PC-9 (cell line): ENCODE measurements at regions not wholly inside any gene's neighbourhood (a gene's known extent, or its start where the extent isn't known, plus 50 kb on each side); places are given as distances from the start of the nearest gene placed in this dataset.

Experiments used
- BruUV-seq: library from RNA; stranded (reverse); fragments of 400-500 nt; replicated peaks from 2 replicates; lab custom pipeline; 2021; lab: Mats Ljungman, UMichigan
- CTCF ChIA-PET: fragments of 300-600 bp; sonication (Branson Sonifier 250); formaldehyde crosslinking; loops from one replicate; lab custom pipeline; 2022; ENCODE audit warnings: antibody characterized with exemption; lab: Charles Lee
- POLR2A ChIA-PET: fragments of 300-600 bp; sonication (Branson Sonifier 250); formaldehyde crosslinking; loops from one replicate; lab custom pipeline; 2022; ENCODE audit warnings: antibody characterized with exemption; ENCODE audit not compliant: unreplicated experiment; lab: Charles Lee
- DNase-seq, 2 experiments: peaks; one replicate each; pipeline versions ENCODE4 v3.0.0 to v3.0.0-alpha.2; 2015 to 2022; ENCODE audit warnings: mixed read lengths in 1 of 2
- H2AFZ ChIP-seq: fragments of 200-600 bp; sonication (generic); 2 replicates; pipeline ENCODE4 v1.8.1; 2017; ENCODE audit warnings: antibody characterized with exemption
- H3F3A ChIP-seq: fragments of 200-600 bp; sonication (generic); 2 replicates; pipeline ENCODE4 v1.8.1; 2017; ENCODE audit warnings: antibody characterized with exemption, mild to moderate bottlenecking, low read depth; ENCODE audit not compliant: insufficient read depth
- H3K27ac ChIP-seq: fragments of 200-600 bp; sonication (generic); 2 replicates; pipeline ENCODE4 v1.6.1; 2016; ENCODE audit warnings: mixed run types
- H3K27me3 ChIP-seq: fragments of 200-600 bp; sonication (generic); 2 replicates; pipeline ENCODE4 v1.6.1; 2016; ENCODE audit warnings: low read depth, mixed run types; ENCODE audit not compliant: insufficient read depth
- H3K36me3 ChIP-seq: fragments of 200-600 bp; sonication (generic); 2 replicates; pipeline ENCODE4 v1.6.1; 2016; ENCODE audit warnings: low read depth, mixed run types
- H3K4me1 ChIP-seq: fragments of 200-600 bp; sonication (generic); replicated peaks from 2 replicates; pipeline ENCODE4 v1.6.1; 2016; ENCODE audit warnings: mixed run types; ENCODE audit not compliant: insufficient read depth
- H3K4me2 ChIP-seq: fragments of 200-600 bp; sonication (generic); 2 replicates; pipeline ENCODE4 v1.6.1; 2017; ENCODE audit warnings: mixed run types
- H3K4me3 ChIP-seq: fragments of 200-600 bp; sonication (generic); 2 replicates; pipeline ENCODE4 v1.6.1; 2016; ENCODE audit warnings: mixed run types
- H3K79me2 ChIP-seq: fragments of 200-600 bp; sonication (generic); 2 replicates; pipeline ENCODE4 v1.6.1; 2017; ENCODE audit warnings: low read depth, mixed run types
- H3K9me2 ChIP-seq: fragments of 200-600 bp; sonication (generic); 2 replicates; pipeline ENCODE4 v1.8.1; 2017; ENCODE audit warnings: mild to moderate bottlenecking; ENCODE audit not compliant: insufficient read depth
- H3K9me3 ChIP-seq: fragments of 200-600 bp; sonication (generic); 2 replicates; pipeline ENCODE4 v1.8.1; 2016; ENCODE audit warnings: low read depth; ENCODE audit not compliant: insufficient read depth
- H4K20me1 ChIP-seq: fragments of 200-600 bp; sonication (generic); 2 replicates; pipeline ENCODE4 v1.8.1; 2017; ENCODE audit not compliant: insufficient read depth
- CTCF ChIP-seq: fragments of 200-600 bp; sonication (generic); conservative IDR thresholded peaks from 2 replicates; pipeline ENCODE4 v1.6.1; 2017; ENCODE audit warnings: mixed run types, antibody characterized with exemption, mild to moderate bottlenecking, moderate library complexity
- EZH2 ChIP-seq: fragments of 200-600 bp; sonication (generic); IDR thresholded peaks from 2 replicates; pipeline ENCODE4 v1.8.0; 2017; ENCODE audit warnings: antibody characterized with exemption, low read depth
- intact Hi-C: fragments of 100-400 bp; cut with micrococcal nuclease; formaldehyde crosslinking; loops from one replicate; pipeline ENCODE4 v1.10.0; 2022; ENCODE audit not compliant: unreplicated experiment

- no peak overlapping the region for H3K4me2 ChIP-seq
- TF ChIP-seq EZH2: no peak
- no peak for TF ChIP-seq CTCF
- intact Hi-C loops: no loop called here
- H2AFZ ChIP-seq: no peak overlapping the region
- ChIA-PET CTCF (no interaction called here), POLR2A (no interaction called here)
- no peaks in the 10 kb centered on the region for H3K4me1 ChIP-seq
- H3K36me3 ChIP-seq: no peaks in the 10 kb centered on the region
- H3K9me2 ChIP-seq: no peaks in the 10 kb centered on the region
- no peak overlapping the region for H3K27ac ChIP-seq
- no peaks in the 10 kb centered on the region for H3K9me3 ChIP-seq
- no peaks in the 10 kb centered on the region for H4K20me1 ChIP-seq
- H3K4me3 ChIP-seq: no peak overlapping the region
- no peaks in the 10 kb centered on the region for H3F3A ChIP-seq
- peaks cover 7% of the 10 kb centered on the region; the same call in 1 of the 2 replicates for H3K27me3 ChIP-seq
- DNase-seq: no peak
- no TSS peak for BruUV-seq
- H3K79me2 ChIP-seq: no peaks in the 10 kb centered on the region
Measured at GRCh38 chr16:73124665-73125375, 76.9 kb upstream of the ZFHX3 start.

GRCh38 chr16:73124097-73124652 is 76.2 kb upstream of the ZFHX3 start:
- H2AFZ ChIP-seq: no peak overlapping the region
- TF ChIP-seq CTCF (no peak), EZH2 (no peak)
- H3F3A ChIP-seq: no peaks in the 10 kb centered on the region
- intact Hi-C loops: no loop called here
- H3K9me3 ChIP-seq: no peaks in the 10 kb centered on the region
- peak in 1 of 2 experiments; percentile 4 for DNase-seq
- POLR2A ChIA-PET: interaction anchor here (0.7 kb wide), 1 partner anchor 27 kb away, joined by 4 read pairs; no protein-coding TSS in a partner anchor
- H3K27ac ChIP-seq: no peak overlapping the region
- no peak overlapping the region for H3K4me2 ChIP-seq
- H3K36me3 ChIP-seq: no peaks in the 10 kb centered on the region
- peaks cover 7% of the 10 kb centered on the region; the same call in 1 of the 2 replicates for H3K27me3 ChIP-seq
- CTCF ChIA-PET: no interaction called here
- no TSS peak for BruUV-seq
- H3K79me2 ChIP-seq: no peaks in the 10 kb centered on the region
- H3K4me3 ChIP-seq: no peak overlapping the region
- H3K4me1 ChIP-seq: no peaks in the 10 kb centered on the region
- no peaks in the 10 kb centered on the region for H4K20me1 ChIP-seq
- H3K9me2 ChIP-seq: no peaks in the 10 kb centered on the region

- H3F3A ChIP-seq: no peaks in the 10 kb centered on the region
- DNase-seq: no peak
- no peaks in the 10 kb centered on the region for H3K9me3 ChIP-seq
- BruUV-seq: no TSS peak
- H3K27me3 ChIP-seq: peaks cover 1% of the 10 kb centered on the region; the same call in 1 of the 2 replicates
- H4K20me1 ChIP-seq: no peaks in the 10 kb centered on the region
- intact Hi-C loops: no loop called here
- ChIA-PET CTCF (no interaction called here), POLR2A (interaction anchor here (0.6 kb wide), 1 partner anchor 270 kb away, joined by 6 read pairs; no protein-coding TSS in a partner anchor)
- no peaks in the 10 kb centered on the region for H3K9me2 ChIP-seq
- H2AFZ ChIP-seq: no peak overlapping the region
- H3K4me1 ChIP-seq: no peaks in the 10 kb centered on the region
- H3K36me3 ChIP-seq: no peaks in the 10 kb centered on the region
- no peaks in the 10 kb centered on the region for H3K79me2 ChIP-seq
- no peak overlapping the region for H3K4me2 ChIP-seq
- TF ChIP-seq CTCF: no peak
- TF ChIP-seq EZH2: no peak
- no peak overlapping the region for H3K4me3 ChIP-seq
- H3K27ac ChIP-seq: no peak overlapping the region
Measured at GRCh38 chr16:73122604-73123391, 74.9 kb upstream of the ZFHX3 start.
